ENCODE measurements at regions not wholly inside any gene's neighbourhood (a gene's known extent, or its start where the extent isn't known, plus 50 kb on each side); places are given as distances from the start of the nearest gene placed in this dataset.

DNA sequence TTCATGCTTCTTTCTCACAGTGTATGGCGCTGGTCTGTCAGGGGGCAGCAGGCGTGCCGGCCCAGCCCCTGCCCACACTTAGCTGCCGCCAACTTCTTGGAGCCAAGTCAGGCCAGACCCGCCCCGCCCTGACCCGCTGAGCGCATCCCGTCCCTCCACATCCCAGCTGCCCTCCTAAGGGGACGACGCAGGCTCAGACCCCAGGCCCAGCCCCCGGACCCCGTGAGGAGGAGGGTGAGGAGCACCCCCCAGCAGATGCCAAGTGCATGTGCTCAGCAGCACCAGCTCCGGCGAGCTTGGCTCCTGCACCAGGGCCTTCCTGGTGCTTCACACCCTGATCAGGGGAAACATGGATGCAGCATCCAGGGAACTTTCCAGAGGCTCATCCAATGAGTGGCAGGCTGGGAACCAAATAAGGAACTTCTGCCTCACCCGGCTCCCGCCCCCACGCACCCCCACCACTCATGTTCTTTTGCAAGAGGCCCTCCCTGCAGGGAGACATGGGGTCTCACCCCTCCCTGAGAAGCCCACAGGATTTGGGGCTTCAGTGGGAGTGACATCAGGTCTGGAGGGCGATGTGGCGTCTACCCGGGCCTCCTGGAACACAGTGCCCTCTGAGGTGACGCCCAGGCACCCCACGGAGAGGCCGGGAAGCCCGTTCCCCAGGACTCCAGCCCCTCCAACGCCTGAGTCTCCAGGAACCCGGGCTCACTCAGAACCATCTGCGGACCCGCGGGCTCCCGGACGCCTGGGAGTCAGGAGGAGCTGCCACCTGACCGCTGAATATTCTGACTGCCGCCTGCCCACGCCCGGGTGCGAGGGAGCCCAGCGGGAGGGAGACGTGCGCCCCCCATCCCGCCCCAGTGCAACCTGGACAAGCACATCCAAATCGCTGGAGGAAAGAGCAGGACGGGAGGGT is 70.0 kb upstream of the GALNT9 start:
- H3K9me1 ChIP-seq (ENCODE audit: insufficient read depth, low read length), result no peaks in the 10 kb centered on the region

More for the DNA sequence above, 70.0 kb upstream of the GALNT9 start:
- Histone ChIP-seq H4K20me1 (ENCODE audit: insufficient read depth, low read length) (no peaks in the 10 kb centered on the region), H3K18ac (ENCODE audit: low read depth, low read length) (no peak overlapping the region), H3K27me3 (ENCODE audit: control insufficient read depth, insufficient read depth, low read length) (peaks cover 17% of the 10 kb centered on the region; the same call in 1 of the 2 replicates), H2AK9ac (replicated peaks; ENCODE audit: low read depth, low read length, poor library complexity) (peak overlapping the region; percentile 37), H3K4me2 (ENCODE audit: low read depth, low read length) (no peak overlapping the region), H4K5ac (ENCODE audit: low read depth, low read length) (no peak overlapping the region), H3K14ac (replicated peaks; ENCODE audit: low read depth, low read length) (no peak overlapping the region), H4K91ac (ENCODE audit: insufficient read depth, low read depth, low read length) (no peak overlapping the region), H2BK15ac (ENCODE audit: low read depth, low read length) (no peak overlapping the region), H3K56ac (ENCODE audit: extremely low read depth, insufficient read depth, low read length) (no peak overlapping the region), H3K23ac (ENCODE audit: low read depth, low read length) (no peak overlapping the region), H3K4ac (ENCODE audit: low read depth, low read length) (no peak overlapping the region), H3K27ac (ENCODE audit: insufficient read depth, low read length) (no peak overlapping the region), H3K9me3 (ENCODE audit: control insufficient read depth, insufficient read depth, low read length) (peaks cover 2% of the 10 kb centered on the region; the same call in 1 of the 2 replicates), H2BK20ac (ENCODE audit: low read depth, low read length) (no peak overlapping the region), H3K79me1 (ENCODE audit: low read depth in 1 of 2, low read length in 2 of 2) (no peaks in the 10 kb centered on the region), H2BK120ac (ENCODE audit: low read depth, low read length) (no peak overlapping the region), H3K36me3 (ENCODE audit: control insufficient read depth, insufficient read depth, low read length) (no peaks in the 10 kb centered on the region), H2BK5ac (ENCODE audit: low read depth, low read length, poor library complexity, severe bottlenecking) (no peak overlapping the region), H3K9ac (ENCODE audit: low read depth, low read length) (no peak overlapping the region), H3K4me1 (ENCODE audit: control insufficient read depth, insufficient read depth, low read length) (no peaks in the 10 kb centered on the region), H3K4me3 (ENCODE audit: insufficient read depth, low read depth, low read length) (no peak overlapping the region), H2AK5ac (ENCODE audit: low read depth, low read length) (no peak overlapping the region), H4K8ac (ENCODE audit: low read depth in 2 of 2, low read length in 2 of 2) (no peak overlapping the region), H2AFZ (replicated peaks; ENCODE audit: low read length, poor library complexity) (no peak overlapping the region)
- WGBS, 2 experiments (ENCODE audit: extremely low coverage in 2 of 2, insufficient read length in 1 of 2), result 73% methylated on average over 32 of the region's 43 CpGs; no CpG with 5 or more reads in 1 of the 2 experiments
- no peak for DNase-seq
- TF ChIP-seq MAFK (IDR thresholded peaks at IDR 0.05; ENCODE audit: low read depth, low read length) (no peak), RCOR1 (IDR thresholded peaks at IDR 0.05; ENCODE audit: insufficient replicate concordance, low read length) (no peak)
- in situ Hi-C loops (cut with MboI; ENCODE audit: low sequenced_read_pairs) (no loop called here), dilution Hi-C loops (cut with HindIII; ENCODE audit: low sequenced_read_pairs, unreplicated experiment) (no loop called here), intact Hi-C loops (cut with micrococcal nuclease) (no loop called here)
- ChIA-PET CTCF (no interaction called here), POLR2A (ENCODE audit: unreplicated experiment) (no interaction called here)
- no peak for ATAC-seq (ENCODE audit: low read depth)
- no TSS peak for BruUV-seq (replicated peaks)

Data from IMR-90 (cell line).